CD14-positive monocyte (primary cell): ENCODE measurements at regions not wholly inside any gene's neighbourhood (a gene's known extent, or its start where the extent isn't known, plus 50 kb on each side); places are given as distances from the start of the nearest gene placed in this dataset.
"Not testable (repeated sequence)": the region's sequence is repeated elsewhere in the genome, so short reads cannot be mapped to it uniquely, and the experiment has no call there.

Experiments
- DNase-seq, 3 donors: peaks; one replicate each; pipeline ENCODE4 v3.0.0-alpha.2; 2011 to 2022
- H2AFZ ChIP-seq: 2 replicates; pipeline ENCODE4 v1.6.0; 2012; ENCODE audit warnings: mild to moderate bottlenecking, low read depth, low read length, inconsistent platforms; ENCODE audit not compliant: insufficient read depth, poor library complexity, severe bottlenecking
- H3K27ac ChIP-seq, 2 donors: 1 replicate in 1 of 2; 2 replicates in 1 of 2; pipeline ENCODE4 v1.5.1; 2012 to 2013; ENCODE audit warnings: low read length in 2 of 2, control low read depth in 1 of 2, inconsistent platforms in 1 of 2, low read depth in 1 of 2, mild to moderate bottlenecking in 1 of 2
- H3K27me3 ChIP-seq, 2 donors: one replicate each; pipeline versions ENCODE4 v1.6.0 to v1.6.1; 2011 to 2013; ENCODE audit warnings: low read length in 2 of 2; ENCODE audit not compliant: control insufficient read depth in 2 of 2, insufficient read depth in 2 of 2
- H3K36me3 ChIP-seq, 2 donors: replicated peaks in 1 of 2; 1 replicate in 1 of 2; 2 replicates in 1 of 2; pipeline versions ENCODE4 v1.5.1 to v1.6.1; 2012 to 2013; ENCODE audit warnings: low read length in 2 of 2, control low read depth in 1 of 2, inconsistent platforms in 1 of 2, mild to moderate bottlenecking in 1 of 2; ENCODE audit not compliant: insufficient read depth in 2 of 2, control insufficient read depth in 1 of 2
- H3K4me1 ChIP-seq, 2 donors: 1 replicate in 1 of 2; 2 replicates in 1 of 2; pipeline versions ENCODE4 v1.5.1 to v1.6.1; 2012 to 2013; ENCODE audit warnings: low read length in 2 of 2, control low read depth in 1 of 2, inconsistent platforms in 1 of 2, mild to moderate bottlenecking in 1 of 2, moderate library complexity in 1 of 2; ENCODE audit not compliant: insufficient read depth in 2 of 2, control insufficient read depth in 1 of 2
- H3K4me2 ChIP-seq: replicated peaks from 2 replicates; pipeline ENCODE3; 2012; ENCODE audit warnings: low read length, moderate library complexity, mild to moderate bottlenecking; ENCODE audit not compliant: poor library complexity, severe bottlenecking; ENCODE audit errors: extremely low read depth
- H3K4me3 ChIP-seq, 3 experiments: fragments of 200-600 bp in 1 of 3; sonication (generic) in 1 of 3; replicated peaks in 1 of 3; 1 replicate in 2 of 3; 2 replicates in 1 of 3; pipeline ENCODE4 v1.5.1; 2011 to 2013; ENCODE audit warnings: low read length in 3 of 3, mild to moderate bottlenecking in 3 of 3, control low read depth in 2 of 3, low read depth in 2 of 3, inconsistent platforms in 1 of 3, moderate library complexity in 1 of 3
- H3K79me2 ChIP-seq: 2 replicates; pipeline ENCODE4 v1.6.0; 2012; ENCODE audit warnings: mild to moderate bottlenecking, control low read depth, inconsistent platforms, low read length, moderate library complexity; ENCODE audit not compliant: insufficient read depth
- H3K9ac ChIP-seq: 2 replicates; pipeline ENCODE4 v1.6.0; 2017; ENCODE audit warnings: low read length, mild to moderate bottlenecking; ENCODE audit not compliant: insufficient read depth, poor library complexity, severe bottlenecking
- H3K9me3 ChIP-seq, 2 donors: replicated peaks in 1 of 2; 1 replicate in 1 of 2; 2 replicates in 1 of 2; pipeline versions ENCODE4 v1.5.1 to v1.6.1; 2012 to 2013; ENCODE audit warnings: low read length in 2 of 2, control low read depth in 1 of 2; ENCODE audit not compliant: control insufficient read depth in 1 of 2, insufficient read depth in 1 of 2
- H4K20me1 ChIP-seq: 2 replicates; pipeline ENCODE4 v1.6.0; 2012; ENCODE audit warnings: mild to moderate bottlenecking, low read length, control low read depth, moderate library complexity; ENCODE audit not compliant: insufficient read depth
- H3K27ac Mint-ChIP-seq, 7 donors: one replicate each; pipeline ENCODE4 v1.8.0; 2020; ENCODE audit warnings: mild to moderate bottlenecking in 7 of 7, mixed read lengths in 7 of 7, moderate library complexity in 6 of 7, inconsistent platforms in 2 of 7
- H3K27me3 Mint-ChIP-seq, 3 donors: one replicate each; pipeline ENCODE4 v1.8.0; 2021 to 2022; ENCODE audit warnings: low read depth in 3 of 3, mild to moderate bottlenecking in 3 of 3, mixed read lengths in 3 of 3, moderate library complexity in 3 of 3, inconsistent platforms in 1 of 3
- H3K36me3 Mint-ChIP-seq, 2 donors: one replicate each; pipeline ENCODE4 v1.8.0; 2020; ENCODE audit warnings: mixed read lengths in 2 of 2, inconsistent platforms in 1 of 2, mild to moderate bottlenecking in 1 of 2
- H3K4me1 Mint-ChIP-seq: one replicate; pipeline ENCODE4 v1.8.0; 2020; ENCODE audit warnings: mild to moderate bottlenecking, mixed read lengths
- H3K4me3 Mint-ChIP-seq, 2 donors: one replicate each; pipeline ENCODE4 v1.8.0; 2020; ENCODE audit warnings: mild to moderate bottlenecking in 2 of 2, mixed read lengths in 2 of 2, moderate library complexity in 1 of 2
- H3K9me3 Mint-ChIP-seq, 7 donors: one replicate each; pipeline ENCODE4 v1.8.0; 2020 to 2022; ENCODE audit warnings: mixed read lengths in 7 of 7, mild to moderate bottlenecking in 6 of 7, moderate library complexity in 6 of 7, inconsistent platforms in 2 of 7
- WGBS: methylation state at CpG from one replicate; pipeline ENCODE4 v1.1.5; 2013; ENCODE audit warnings: missing lambda C conversion rate; ENCODE audit not compliant: insufficient coverage; 5-methylcytosine and 5-hydroxymethylcytosine counted together
- intact Hi-C, 2 donors: fragments of 100-400 bp; cut with micrococcal nuclease; formaldehyde crosslinking; loops; one replicate each; pipeline versions ENCODE4 v1.15.0 to v1.15.1; 2023

DNA sequence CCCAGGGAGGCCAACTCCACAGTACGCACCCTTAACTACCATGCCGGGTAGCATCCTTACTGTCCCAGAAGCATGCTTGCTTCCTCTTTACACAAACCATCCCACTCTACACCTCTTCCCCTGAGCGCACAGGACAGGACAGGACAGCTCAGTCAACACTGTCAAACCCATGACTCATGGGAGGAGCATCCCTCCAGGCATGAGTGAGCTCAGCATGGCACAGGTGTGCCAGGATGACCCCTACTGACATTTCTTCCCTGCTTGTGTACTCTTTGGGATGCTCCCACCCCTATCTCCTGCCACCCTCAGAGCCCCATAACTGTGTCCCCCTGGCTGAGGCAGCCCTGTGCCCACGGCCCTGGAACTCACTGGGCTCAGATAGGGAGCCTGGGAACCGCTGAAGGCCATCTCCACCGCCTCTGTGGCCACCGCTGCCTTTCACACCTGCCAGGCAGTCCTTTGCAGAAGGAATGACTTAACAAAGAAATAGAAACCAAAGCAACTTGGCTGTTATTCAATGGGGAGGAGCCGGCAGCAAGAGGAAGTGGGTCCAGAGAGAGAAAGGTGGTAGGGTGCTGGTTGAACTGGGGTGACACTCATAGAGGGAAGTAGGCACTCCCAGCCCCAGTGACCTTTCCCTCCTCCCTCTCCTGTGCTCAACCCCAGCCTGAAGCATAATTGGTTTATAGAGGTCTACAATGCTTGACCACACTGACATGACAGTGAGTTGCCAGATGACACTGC lies 119.1 kb downstream of the CDRT15L2 start:
- H3K9ac ChIP-seq, H3K27me3 Mint-ChIP-seq, H3K9me3 ChIP-seq, intact Hi-C loops, H3K27me3 ChIP-seq, H3K36me3 ChIP-seq, H3K36me3 Mint-ChIP-seq, H4K20me1 ChIP-seq, H3K9me3 Mint-ChIP-seq, H3K79me2 ChIP-seq: not testable (repeated sequence)
- Histone ChIP-seq H3K4me3 (peak overlapping the region in 1 of 3 experiments; percentile 58), H3K4me1 (peaks cover 22 to 23% of the 10 kb centered on the region in 2 donors), H3K4me2 (peak overlapping the region; percentile 54), H3K27ac (peak overlapping the region; percentile 48 to 56), H2AFZ (peak overlapping the region; percentile 56)
- 50% methylated on average over 1 of the region's 8 CpGs for WGBS
- Mint-ChIP-seq H3K4me3 (peak overlapping the region; percentile 72 to 82), H3K4me1 (peaks cover 27% of the 10 kb centered on the region), H3K27ac (peak overlapping the region; percentile 73 to 94 (median 90))
- peak; percentile 62 to 71 (median 71) for DNase-seq

DNA sequence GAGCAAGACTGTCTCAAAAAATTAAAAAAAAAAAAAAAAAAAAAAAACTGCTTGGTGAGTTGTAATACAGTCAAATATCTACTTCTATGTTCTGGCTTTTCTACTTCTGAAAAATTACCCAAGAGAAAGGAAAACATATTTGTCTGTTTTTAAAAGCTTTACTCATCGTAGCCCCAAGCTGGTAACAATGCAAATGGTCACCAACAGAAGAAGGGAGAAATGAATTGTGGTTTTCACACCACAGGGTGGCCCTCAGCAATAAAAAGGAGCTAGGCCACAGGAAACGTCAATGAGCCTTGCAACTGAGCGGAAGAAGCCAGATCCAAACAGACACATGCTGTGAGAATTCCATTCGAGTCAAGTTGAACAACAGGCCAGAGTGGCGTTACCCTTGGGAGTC lies 121.0 kb downstream of the CDRT15L2 start:
- H3K9ac ChIP-seq, H3K36me3 ChIP-seq, H3K9me3 Mint-ChIP-seq, H3K27ac Mint-ChIP-seq, H3K27me3 Mint-ChIP-seq, H3K27me3 ChIP-seq, intact Hi-C loops, H3K4me2 ChIP-seq, H3K79me2 ChIP-seq, H3K27ac ChIP-seq, H3K9me3 ChIP-seq, DNase-seq, H2AFZ ChIP-seq, H3K4me3 Mint-ChIP-seq, H3K36me3 Mint-ChIP-seq, H4K20me1 ChIP-seq, H3K4me3 ChIP-seq: not testable (repeated sequence)
- no CpG with 5 or more reads among the region's 5 CpGs for whole genome bisulfite sequencing
- peaks cover 22 to 23% of the 10 kb centered on the region in 2 donors for H3K4me1 ChIP-seq
- H3K4me1 Mint-ChIP-seq = peaks cover 27% of the 10 kb centered on the region

DNA sequence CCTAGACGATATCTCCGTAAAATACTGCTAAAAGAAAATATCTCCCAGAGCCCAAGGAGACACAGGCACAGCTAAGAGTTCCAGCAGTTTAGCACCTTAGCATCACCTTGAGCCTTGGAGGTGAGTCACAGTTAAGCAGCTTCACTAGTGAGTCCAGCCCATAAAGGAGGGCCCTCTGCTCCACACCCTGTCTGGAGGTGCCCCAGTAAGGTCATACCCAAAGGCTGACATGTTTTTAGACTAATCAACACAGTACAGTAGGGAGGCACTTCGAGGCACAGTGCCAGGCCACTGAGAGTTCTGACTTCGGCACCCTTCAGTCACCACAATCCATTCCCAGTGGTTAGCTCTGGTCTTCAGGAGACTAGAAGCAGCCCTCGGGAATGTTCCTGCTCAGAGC lies 121.8 kb downstream of the CDRT15L2 start:
- H4K20me1 ChIP-seq, H3K4me3 Mint-ChIP-seq, intact Hi-C loops, H3K36me3 Mint-ChIP-seq, H3K9ac ChIP-seq, H3K27me3 Mint-ChIP-seq, H3K4me3 ChIP-seq, H3K27me3 ChIP-seq, H3K9me3 Mint-ChIP-seq, H3K79me2 ChIP-seq, DNase-seq, H2AFZ ChIP-seq, H3K9me3 ChIP-seq, H3K4me2 ChIP-seq, H3K36me3 ChIP-seq, H3K27ac ChIP-seq: not testable (repeated sequence)
- H3K4me1 Mint-ChIP-seq = peaks cover 27% of the 10 kb centered on the region
- peaks cover 22 to 23% of the 10 kb centered on the region in 2 donors for H3K4me1 ChIP-seq
- peak overlapping the region in 1 of 7 donors; percentile 42 for H3K27ac Mint-ChIP-seq
- WGBS = no CpG with 5 or more reads among the region's 5 CpGs
